SK-N-SH treated with all-trans-retinoic acid at 6 μM for 48 hours (cell line): ENCODE measurements at regions not wholly inside any gene's neighbourhood (a gene's known extent, or its start where the extent isn't known, plus 50 kb on each side); places are given as distances from the start of the nearest gene placed in this dataset.

Experiments used
- ATAC-seq: fragments of 200-7000 bp; cut with Tn5 transposase; 3 replicates; pipeline ENCODE4 v1.9.1; 2020; ENCODE audit warnings: mild to moderate bottlenecking, moderate library complexity
- ARNTL ChIP-seq: fragments of 450-650 bp; formaldehyde crosslinking; IDR thresholded peaks from 2 replicates; pipeline ENCODE4 v1.5.0; 2020; ENCODE audit warnings: low read depth, mild to moderate bottlenecking, moderate library complexity, borderline replicate concordance
- BACH2 ChIP-seq: fragments of 250-450 bp; sonication (Bioruptor Pico); IDR thresholded peaks from 2 replicates; pipeline ENCODE4 v1.9.0; 2021; ENCODE audit warnings: mild to moderate bottlenecking, borderline replicate concordance
- CREB5 ChIP-seq: fragments of 250-450 bp; sonication (Bioruptor Pico); IDR thresholded peaks from 2 replicates; pipeline ENCODE4 v1.5.1; 2020; ENCODE audit warnings: low read depth, mild to moderate bottlenecking, moderate library complexity
- CSDC2 ChIP-seq: fragments of 250-450 bp; sonication (Bioruptor Pico); IDR thresholded peaks from 2 replicates; pipeline ENCODE4 v1.5.0; 2020; ENCODE audit warnings: mild to moderate bottlenecking, moderate library complexity
- CSRNP3 ChIP-seq: fragments of 250-450 bp; sonication (Bioruptor Pico); IDR thresholded peaks from 2 replicates; pipeline ENCODE4 v1.5.1; 2021; ENCODE audit warnings: mild to moderate bottlenecking, moderate library complexity
- ESRRG ChIP-seq: fragments of 250-450 bp; sonication (Bioruptor Pico); IDR thresholded peaks from 2 replicates; pipeline ENCODE4 v1.6.1; 2021; ENCODE audit warnings: mild to moderate bottlenecking
- GLIS3 ChIP-seq: fragments of 250-450 bp; sonication (Bioruptor Pico); IDR thresholded peaks from 2 replicates; pipeline ENCODE4 v1.5.0; 2020; ENCODE audit warnings: mild to moderate bottlenecking, moderate library complexity
- ISL1 ChIP-seq: fragments of 250-450 bp; sonication (Bioruptor Pico); IDR thresholded peaks from 2 replicates; pipeline ENCODE4 v2.1.2; 2022; ENCODE audit warnings: mild to moderate bottlenecking, moderate library complexity
- OSR1 ChIP-seq: fragments of 250-450 bp; sonication (Bioruptor Pico); IDR thresholded peaks from 2 replicates; pipeline ENCODE4 v1.8.0; 2022; ENCODE audit warnings: moderate library complexity, mild to moderate bottlenecking, inconsistent platforms
- PATZ1 ChIP-seq: fragments of 250-450 bp; sonication (Bioruptor Pico); IDR thresholded peaks from 2 replicates; pipeline ENCODE4 v1.8.0; 2020; ENCODE audit warnings: mild to moderate bottlenecking, moderate library complexity, borderline replicate concordance
- POU6F1 ChIP-seq: fragments of 250-450 bp; sonication (Bioruptor Pico); IDR thresholded peaks from 2 replicates; pipeline ENCODE4 v1.8.0; 2021; ENCODE audit warnings: low read depth, mild to moderate bottlenecking, moderate library complexity, borderline replicate concordance
- RARB ChIP-seq: fragments of 250-450 bp; sonication (Bioruptor Pico); IDR thresholded peaks from 2 replicates; pipeline ENCODE4 v1.8.0; 2021; ENCODE audit warnings: mild to moderate bottlenecking, moderate library complexity
- SNAI2 ChIP-seq: fragments of 250-450 bp; sonication (Bioruptor Pico); IDR thresholded peaks from 2 replicates; pipeline ENCODE4 v1.5.0; 2020; ENCODE audit warnings: mild to moderate bottlenecking, moderate library complexity
- TCF4 ChIP-seq: fragments of 250-450 bp; sonication (Bioruptor Pico); IDR thresholded peaks from 2 replicates; pipeline ENCODE4 v1.8.0; 2021; ENCODE audit warnings: mild to moderate bottlenecking, moderate library complexity, borderline replicate concordance
- TOX ChIP-seq: fragments of 250-450 bp; sonication (Bioruptor Pico); IDR thresholded peaks from 2 replicates; pipeline ENCODE4 v1.8.0; 2021; ENCODE audit warnings: mild to moderate bottlenecking, moderate library complexity, borderline replicate concordance
- TSHZ2 ChIP-seq: fragments of 250-450 bp; sonication (Bioruptor Pico); IDR thresholded peaks from 2 replicates; pipeline ENCODE4 v1.5.0; 2020; ENCODE audit warnings: mild to moderate bottlenecking, moderate library complexity
- ZC3H10 ChIP-seq: fragments of 250-450 bp; sonication (Bioruptor Pico); IDR thresholded peaks from 2 replicates; pipeline ENCODE4 v1.5.1; 2021; ENCODE audit warnings: mild to moderate bottlenecking, moderate library complexity
- ZFP3 ChIP-seq: fragments of 250-450 bp; sonication (Bioruptor Pico); IDR thresholded peaks from 2 replicates; pipeline ENCODE4 v1.5.0; 2020; ENCODE audit warnings: mild to moderate bottlenecking, moderate library complexity
- ZFP30 ChIP-seq: fragments of 450-650 bp; formaldehyde crosslinking; IDR thresholded peaks from 2 replicates; pipeline ENCODE4 v1.5.0; 2022; ENCODE audit warnings: mild to moderate bottlenecking, moderate library complexity
- ZNF565 ChIP-seq: fragments of 450-650 bp; formaldehyde crosslinking; conservative IDR thresholded peaks from 2 replicates; pipeline ENCODE4 v1.5.0; 2020; ENCODE audit warnings: low read depth, mild to moderate bottlenecking, moderate library complexity
- ZNF70 ChIP-seq: fragments of 450-650 bp; formaldehyde crosslinking; IDR thresholded peaks from 2 replicates; pipeline ENCODE4 v1.5.0; 2020; ENCODE audit warnings: mild to moderate bottlenecking, moderate library complexity
- ZNF8 ChIP-seq: fragments of 450-650 bp; formaldehyde crosslinking; IDR thresholded peaks from 2 replicates; pipeline ENCODE4 v1.5.0; 2020; ENCODE audit warnings: mild to moderate bottlenecking, moderate library complexity

- TF ChIP-seq CSRNP3 (no peak), ISL1 (no peak), PATZ1 (CRISPR knock-in tag) (no peak), ZNF70 (CRISPR knock-in tag) (no peak), BACH2 (CRISPR knock-in tag) (no peak), SNAI2 (CRISPR knock-in tag) (no peak), OSR1 (CRISPR knock-in tag) (no peak), ZFP30 (no peak), ZC3H10 (CRISPR knock-in tag) (no peak), ZNF8 (CRISPR knock-in tag) (no peak), TCF4 (no peak), ZNF565 (CRISPR knock-in tag) (no peak), POU6F1 (no peak), ESRRG (CRISPR knock-in tag) (no peak), CSDC2 (CRISPR knock-in tag) (no peak)
- no peak for ATAC-seq
These were observed 566.6 kb upstream of the FBXO33 start for GRCh38 chr14:39998854-39999253.

GRCh38 chr14:39998114-39998513, 565.9 kb upstream of the FBXO33 start:
- TF ChIP-seq TOX (CRISPR knock-in tag) = no peak
- no peak for TF ChIP-seq TSHZ2 (CRISPR knock-in tag)
- TF ChIP-seq ZNF8 (CRISPR knock-in tag) = no peak
- TF ChIP-seq SNAI2 (CRISPR knock-in tag) = no peak
- no peak for TF ChIP-seq ISL1
- no peak for TF ChIP-seq PATZ1 (CRISPR knock-in tag)
- ATAC-seq = no peak

GRCh38 chr14:39991041-39991440, 558.8 kb upstream of the FBXO33 start:
- no peak for ATAC-seq
- TF ChIP-seq ZC3H10 (CRISPR knock-in tag) (no peak), SNAI2 (CRISPR knock-in tag) (no peak), ISL1 (no peak), TCF4 (no peak), ZFP30 (no peak), RARB (no peak), ZNF70 (CRISPR knock-in tag) (no peak), CREB5 (CRISPR knock-in tag) (no peak), ARNTL (CRISPR knock-in tag) (no peak), CSRNP3 (no peak), ZFP3 (CRISPR knock-in tag) (no peak), BACH2 (CRISPR knock-in tag) (no peak), ZNF565 (CRISPR knock-in tag) (no peak), TOX (CRISPR knock-in tag) (no peak), OSR1 (CRISPR knock-in tag) (no peak), ESRRG (CRISPR knock-in tag) (no peak), POU6F1 (no peak), ZNF8 (CRISPR knock-in tag) (no peak), GLIS3 (CRISPR knock-in tag) (no peak), CSDC2 (CRISPR knock-in tag) (no peak)
